HG03354 (cell line): ENCODE measurements at regions not wholly inside any gene's neighbourhood (a gene's known extent, or its start where the extent isn't known, plus 50 kb on each side); places are given as distances from the start of the nearest gene placed in this dataset.

Source experiments
- ATAC-seq: cut with Tn5 transposase; IDR thresholded peaks from one replicate; pipeline ENCODE4 v1.9.1; 2021; ENCODE audit warnings: mild to moderate bottlenecking; ENCODE audit not compliant: unreplicated experiment, poor library complexity, severe bottlenecking

- no peak for ATAC-seq
Measured at GRCh38 chr21:25390701-25391100, 216.6 kb downstream of the MRPL39 start.

GRCh38 chr21:25387665-25388064 is 219.6 kb downstream of the MRPL39 start:
- no peak for ATAC-seq

GRCh38 chr21:25385911-25386474 is 221.3 kb downstream of the MRPL39 start:
- peak; percentile 45 for ATAC-seq

- ATAC-seq, result no peak
Measured at GRCh38 chr21:25385341-25385740, 221.9 kb downstream of the MRPL39 start.

- ATAC-seq, result no peak
Measured at GRCh38 chr21:25384782-25385181, 222.5 kb downstream of the MRPL39 start.

GRCh38 chr21:25383545-25383944 is 223.7 kb downstream of the MRPL39 start:
- no peak for ATAC-seq

GRCh38 chr21:25381936-25382452 is 225.3 kb downstream of the MRPL39 start:
- ATAC-seq, result no peak

GRCh38 chr21:25375675-25376074 is 231.6 kb downstream of the MRPL39 start:
- no peak for ATAC-seq

GRCh38 chr21:25373126-25374082 is 233.9 kb downstream of the MRPL39 start:
- no peak for ATAC-seq

GRCh38 chr21:25371841-25372425 is 235.3 kb downstream of the MRPL39 start:
- no peak for ATAC-seq

- no peak for ATAC-seq
Measured at GRCh38 chr21:25370311-25370744, 237.0 kb downstream of the MRPL39 start.

GRCh38 chr21:25369524-25370300 is 237.6 kb downstream of the MRPL39 start:
- no peak for ATAC-seq

GRCh38 chr21:25368531-25368930 is 238.8 kb downstream of the MRPL39 start:
- no peak for ATAC-seq

- no peak for ATAC-seq
Measured at GRCh38 chr21:25366116-25366515, 241.2 kb downstream of the MRPL39 start.

GRCh38 chr21:25362375-25363267 is 244.7 kb downstream of the MRPL39 start:
- ATAC-seq, result no peak

- ATAC-seq, result no peak
Measured at GRCh38 chr21:25361765-25362164, 245.5 kb downstream of the MRPL39 start.

GRCh38 chr21:25361097-25361496 is 246.2 kb downstream of the MRPL39 start:
- no peak for ATAC-seq

- peak; percentile 60 for ATAC-seq
Measured at GRCh38 chr21:25360593-25360992, 246.7 kb downstream of the MRPL39 start.

GRCh38 chr21:25359724-25360123 is 247.6 kb downstream of the MRPL39 start:
- no peak for ATAC-seq
